ENCODE measurements at regions not wholly inside any gene's neighbourhood (a gene's known extent, or its start where the extent isn't known, plus 50 kb on each side); places are given as distances from the start of the nearest gene placed in this dataset.
"Not testable (repeated sequence)": the region's sequence is repeated elsewhere in the genome, so short reads cannot be mapped to it uniquely, and the experiment has no call there.

- no peak for DNase-seq (ENCODE audit: low read depth)
Observed at GRCh38 chr9:89935115-89935514, 330.3 kb downstream of the GADD45G start.

DNA sequence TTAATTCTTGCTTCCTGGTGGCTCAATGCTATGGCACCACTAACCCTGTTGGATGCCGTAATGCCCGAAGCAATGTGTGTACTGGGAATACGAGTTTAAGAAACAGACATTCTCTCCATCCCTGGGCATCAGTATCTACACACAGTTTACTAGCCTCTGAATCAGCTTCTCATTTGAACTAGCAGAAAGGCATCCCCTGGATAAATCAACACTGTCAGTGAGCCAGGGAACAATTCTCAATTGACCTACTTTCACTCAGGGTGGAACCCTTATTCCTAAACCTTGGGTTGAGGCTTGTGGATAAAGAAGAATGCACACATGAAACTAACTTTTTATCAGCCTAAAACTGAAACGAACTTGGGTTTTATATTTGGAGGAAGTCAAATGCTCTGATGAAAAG is 331.0 kb downstream of the GADD45G start:
- no peak for DNase-seq (ENCODE audit: low read depth)

DNA sequence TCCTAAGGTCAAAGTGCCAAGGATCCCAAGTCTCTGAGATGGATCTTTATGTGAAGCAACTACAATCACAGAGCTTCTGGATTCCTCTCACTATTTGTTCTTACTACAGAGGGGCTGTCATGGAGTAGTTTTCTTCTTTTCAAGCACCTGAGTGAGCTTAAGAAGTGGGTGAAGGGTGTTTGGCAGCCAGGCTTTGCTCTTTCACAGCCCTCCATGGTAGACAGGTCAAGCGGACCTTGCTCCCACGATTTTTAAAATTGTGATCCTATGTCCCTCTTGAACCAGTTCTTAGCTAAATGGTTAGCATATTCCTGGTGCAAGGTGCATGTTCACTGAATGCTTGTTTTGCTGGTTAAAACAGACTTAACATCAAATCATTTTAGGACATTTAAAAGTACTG is 332.2 kb downstream of the GADD45G start:
- DNase-seq (ENCODE audit: low read depth): no peak

GRCh38 chr9:89939181-89939580 is 334.4 kb downstream of the GADD45G start:
- DNase-seq (ENCODE audit: low read depth): no peak

- DNase-seq (ENCODE audit: low read depth): no peak
Observed at GRCh38 chr9:89939626-89940292, 334.9 kb downstream of the GADD45G start.

GRCh38 chr9:89940625-89941024 is 335.8 kb downstream of the GADD45G start:
- no peak for DNase-seq (ENCODE audit: low read depth)

GRCh38 chr9:89941875-89942274 is 337.1 kb downstream of the GADD45G start:
- DNase-seq (ENCODE audit: low read depth): no peak

GRCh38 chr9:89942643-89943042 is 337.8 kb downstream of the GADD45G start:
- DNase-seq (ENCODE audit: low read depth): no peak

DNA sequence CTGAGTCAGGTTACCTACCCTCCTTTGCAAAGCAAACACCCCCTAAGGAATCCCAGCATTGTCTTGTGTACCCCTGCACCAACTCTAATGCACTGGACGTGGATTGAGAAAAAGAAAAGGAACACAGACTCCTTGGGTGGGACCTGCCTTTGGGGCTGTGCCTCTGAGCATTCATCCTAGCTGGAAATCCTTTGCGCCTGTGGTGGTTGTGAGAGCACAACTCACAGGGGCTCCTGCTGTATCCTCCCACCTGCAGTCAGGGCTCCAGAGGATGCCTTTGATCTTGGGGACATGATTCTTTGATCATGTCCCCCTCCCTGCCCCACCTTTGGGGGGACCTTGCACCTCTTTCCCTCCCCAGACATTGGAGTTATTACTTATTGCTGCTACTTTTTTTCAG is 338.5 kb downstream of the GADD45G start:
- DNase-seq (ENCODE audit: low read depth): no peak

DNA sequence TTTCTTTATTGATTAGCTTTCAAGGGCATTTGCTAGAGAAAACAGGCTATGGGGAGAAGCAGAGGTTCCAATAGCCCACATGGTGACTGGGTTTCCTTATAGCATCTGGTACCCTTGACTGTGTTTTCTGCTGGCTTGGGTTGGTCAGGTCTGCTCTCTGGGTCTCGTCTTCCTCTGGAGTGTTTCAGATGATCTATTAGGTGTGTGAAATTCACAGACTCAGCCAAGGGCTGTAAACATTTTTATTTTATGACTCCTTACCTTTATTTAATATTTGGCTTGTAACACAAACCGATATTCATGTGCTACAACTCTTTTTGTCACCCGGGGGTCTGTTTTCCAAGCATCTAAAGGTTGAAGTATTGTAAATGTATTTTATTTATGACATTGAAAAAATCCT is 338.9 kb downstream of the GADD45G start:
- no peak for DNase-seq (ENCODE audit: low read depth)

- DNase-seq (ENCODE audit: low read depth): no peak
Observed at GRCh38 chr9:89945133-89945532, 340.3 kb downstream of the GADD45G start.

DNA sequence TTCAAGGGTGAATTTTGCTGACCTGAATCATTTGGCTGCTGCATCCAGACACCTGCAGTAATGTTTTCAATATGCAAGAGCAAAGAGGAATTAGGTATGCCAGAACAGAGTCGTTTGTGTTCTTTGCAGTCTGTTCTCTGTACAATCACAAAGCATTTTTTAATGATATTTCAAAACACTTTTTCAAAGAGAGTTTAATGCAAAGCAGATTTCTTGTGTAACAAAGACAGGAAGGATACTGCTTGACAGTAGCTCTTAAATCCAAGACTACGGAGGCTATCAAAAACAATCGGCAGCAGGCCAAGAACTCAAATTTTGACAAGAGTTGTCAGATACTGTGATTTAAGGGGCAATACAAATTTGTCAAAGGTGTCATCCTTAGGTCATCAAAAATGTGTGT is 341.9 kb downstream of the GADD45G start:
- DNase-seq (ENCODE audit: low read depth): no peak

GRCh38 chr9:89949111-89949510 is 344.3 kb downstream of the GADD45G start:
- no peak for DNase-seq (ENCODE audit: low read depth)

DNA sequence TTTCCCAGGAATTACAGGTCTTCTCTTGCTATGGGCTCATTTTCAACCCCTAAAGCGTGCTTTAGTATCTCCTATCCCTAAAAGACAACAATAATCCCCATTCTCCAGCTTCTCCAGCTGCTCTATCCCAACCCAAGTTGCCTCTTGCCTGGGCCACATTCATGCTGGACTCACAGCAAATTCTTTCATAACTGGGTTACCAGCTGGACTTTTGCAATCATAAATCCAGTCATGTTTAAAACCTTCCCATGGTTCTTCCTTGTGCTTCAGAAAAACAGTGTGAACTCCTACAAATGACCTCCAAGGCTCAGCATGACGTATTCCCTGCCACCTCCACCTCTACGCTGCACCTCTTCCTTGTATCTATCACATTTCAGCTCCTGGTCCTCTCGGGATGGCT is 346.9 kb downstream of the GADD45G start:
- no peak for DNase-seq (ENCODE audit: low read depth)

GRCh38 chr9:89952401-89952800 is 347.6 kb downstream of the GADD45G start:
- DNase-seq (ENCODE audit: low read depth): no peak

DNA sequence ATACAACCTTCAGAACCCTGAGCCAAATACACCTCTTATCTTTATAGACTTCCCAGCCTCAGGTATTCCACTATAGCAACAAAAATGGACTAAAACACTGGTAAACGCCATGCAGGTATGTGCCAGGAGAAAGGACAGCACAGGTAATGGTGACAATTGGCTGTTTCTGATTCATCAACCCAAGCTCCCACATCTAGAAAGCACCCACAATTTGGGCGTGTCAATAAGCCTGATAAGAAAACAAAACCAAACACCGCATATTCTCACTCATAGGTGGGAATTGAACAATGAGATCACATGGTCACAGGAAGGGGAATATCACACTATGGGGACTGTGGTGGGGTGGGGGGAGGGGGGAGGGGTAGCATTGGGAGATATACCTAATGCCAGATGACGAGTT is 348.5 kb downstream of the GADD45G start:
- not testable (repeated sequence) for DNase-seq (ENCODE audit: low read depth)

GRCh38 chr9:89953824-89954615 is 349.2 kb downstream of the GADD45G start:
- DNase-seq (ENCODE audit: low read depth): no peak

DNA sequence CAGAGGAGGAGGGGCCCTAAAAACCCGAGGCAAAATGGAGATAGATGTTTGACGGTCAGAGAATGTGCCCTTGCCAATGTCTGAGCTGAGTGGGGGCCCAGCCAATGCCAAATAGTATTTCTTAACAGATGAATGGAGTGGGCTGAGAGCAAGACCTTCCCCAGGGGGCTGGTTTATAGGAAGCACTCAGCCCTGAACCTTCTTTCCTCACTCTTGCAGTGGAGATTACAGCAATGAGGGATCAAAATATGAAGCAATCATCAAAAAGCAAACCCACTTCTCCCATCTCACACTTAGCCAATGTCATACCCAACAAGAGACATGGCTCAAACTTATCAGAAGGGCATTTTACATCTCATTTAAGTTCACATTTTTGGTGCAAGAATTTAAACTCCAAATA is 350.3 kb downstream of the GADD45G start:
- DNase-seq (ENCODE audit: low read depth): no peak

DNA sequence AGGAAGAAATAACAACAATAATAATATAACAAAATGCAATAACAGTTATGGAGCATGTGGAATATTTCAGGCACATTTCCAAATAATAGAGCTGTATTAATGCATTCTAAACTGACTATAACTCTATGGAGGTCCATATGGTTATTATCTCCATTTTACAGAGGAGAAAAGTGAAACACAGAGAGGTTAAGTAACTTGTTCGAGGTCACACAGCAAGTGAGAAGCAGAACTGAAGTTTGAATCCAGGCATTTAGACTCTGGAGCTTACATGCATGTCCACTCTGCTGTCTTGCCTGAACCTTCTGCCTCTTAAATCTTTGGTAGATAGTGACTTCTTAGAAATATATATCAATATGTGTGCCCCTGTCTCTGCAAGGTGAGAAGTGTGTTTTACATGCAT is 350.8 kb downstream of the GADD45G start:
- no peak for DNase-seq (ENCODE audit: low read depth)

DNA sequence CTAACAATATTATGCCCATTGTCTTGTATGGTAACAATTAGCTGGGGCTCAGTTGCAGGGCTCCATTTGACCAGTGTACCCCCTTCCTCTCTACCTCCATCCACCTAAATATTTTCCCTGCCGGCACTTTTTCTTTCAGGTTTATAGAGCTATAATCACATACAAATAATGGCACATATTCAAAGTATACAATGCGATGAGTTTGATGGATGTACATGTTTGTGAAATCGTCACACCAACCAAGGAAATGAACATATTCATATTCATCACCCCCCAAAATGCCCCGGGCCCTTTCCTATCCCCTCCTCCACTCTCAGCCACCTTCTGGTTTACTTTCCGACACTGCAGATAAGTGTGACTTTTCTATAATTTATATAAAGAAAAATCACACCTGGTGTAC is 351.5 kb downstream of the GADD45G start:
- no peak for DNase-seq (ENCODE audit: low read depth)

DNA sequence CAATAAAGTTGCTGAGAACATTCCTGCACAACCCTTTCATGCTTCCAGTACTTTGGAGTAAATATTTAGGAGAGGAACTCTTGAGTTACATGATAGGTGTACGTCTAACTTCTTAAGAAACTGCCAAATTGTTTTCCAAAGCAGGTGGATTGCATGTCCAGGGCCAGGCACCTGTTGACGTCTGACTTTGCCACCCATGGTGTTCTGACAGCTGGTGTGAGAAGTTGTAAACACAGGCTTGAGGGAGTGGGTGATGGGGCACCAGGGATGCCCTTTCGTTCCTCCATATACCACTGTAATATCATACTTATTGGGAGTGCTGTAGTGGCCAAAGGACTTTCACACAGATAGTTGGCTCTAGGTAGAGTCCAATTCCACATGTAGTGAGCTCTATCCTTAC is 352.1 kb downstream of the GADD45G start:
- DNase-seq (ENCODE audit: low read depth): no peak

DNA sequence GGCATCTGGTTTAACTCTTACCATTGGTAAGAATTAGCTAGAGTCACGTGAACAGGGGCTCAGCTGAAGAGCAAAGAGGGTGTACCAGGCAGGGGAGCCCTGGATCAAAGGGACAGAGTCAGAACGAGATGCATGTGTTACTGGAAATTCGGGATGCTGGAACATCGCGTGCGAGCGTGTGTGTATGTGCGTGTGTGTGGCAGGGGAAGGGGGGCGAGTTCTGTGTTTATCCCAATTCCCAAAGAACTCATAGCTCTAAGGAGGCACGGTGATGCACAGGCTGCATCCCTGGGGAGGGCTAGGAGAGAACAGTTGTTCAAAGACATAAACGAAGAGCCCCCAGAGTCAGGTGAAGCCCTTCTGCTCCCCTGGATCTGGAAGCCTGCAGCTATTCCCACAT is 353.3 kb downstream of the GADD45G start:
- DNase-seq (ENCODE audit: low read depth): no peak

- DNase-seq (ENCODE audit: low read depth): no peak
Observed at GRCh38 chr9:89961616-89962341, 357.0 kb downstream of the GADD45G start.

Data from T follicular helper cell (primary cell).